Activated naive CD4-positive, alpha-beta T cell treated with anti-CD3 and anti-CD28 coated beads, Interleukin-2, amount 50 U/mL, for 24 hours (primary cell): ENCODE measurements at regions not wholly inside any gene's neighbourhood (a gene's known extent, or its start where the extent isn't known, plus 50 kb on each side); places are given as distances from the start of the nearest gene placed in this dataset.

Source experiments
- H3K27ac Mint-ChIP-seq: one replicate; pipeline ENCODE4 v1.8.0; 2021; ENCODE audit warnings: mild to moderate bottlenecking, mixed read lengths
- H3K27me3 Mint-ChIP-seq: one replicate; pipeline ENCODE4 v1.8.0; 2021; ENCODE audit warnings: mixed read lengths
- H3K36me3 Mint-ChIP-seq: one replicate; pipeline ENCODE4 v1.8.0; 2021; ENCODE audit warnings: mixed read lengths
- H3K4me1 Mint-ChIP-seq: one replicate; pipeline ENCODE4 v1.8.0; 2021; ENCODE audit warnings: mixed read lengths
- H3K4me3 Mint-ChIP-seq: one replicate; pipeline ENCODE4 v1.8.0; 2021; ENCODE audit warnings: mild to moderate bottlenecking, mixed read lengths
- H3K9me3 Mint-ChIP-seq: one replicate; pipeline ENCODE4 v1.8.0; 2021; ENCODE audit warnings: mixed read lengths

DNA sequence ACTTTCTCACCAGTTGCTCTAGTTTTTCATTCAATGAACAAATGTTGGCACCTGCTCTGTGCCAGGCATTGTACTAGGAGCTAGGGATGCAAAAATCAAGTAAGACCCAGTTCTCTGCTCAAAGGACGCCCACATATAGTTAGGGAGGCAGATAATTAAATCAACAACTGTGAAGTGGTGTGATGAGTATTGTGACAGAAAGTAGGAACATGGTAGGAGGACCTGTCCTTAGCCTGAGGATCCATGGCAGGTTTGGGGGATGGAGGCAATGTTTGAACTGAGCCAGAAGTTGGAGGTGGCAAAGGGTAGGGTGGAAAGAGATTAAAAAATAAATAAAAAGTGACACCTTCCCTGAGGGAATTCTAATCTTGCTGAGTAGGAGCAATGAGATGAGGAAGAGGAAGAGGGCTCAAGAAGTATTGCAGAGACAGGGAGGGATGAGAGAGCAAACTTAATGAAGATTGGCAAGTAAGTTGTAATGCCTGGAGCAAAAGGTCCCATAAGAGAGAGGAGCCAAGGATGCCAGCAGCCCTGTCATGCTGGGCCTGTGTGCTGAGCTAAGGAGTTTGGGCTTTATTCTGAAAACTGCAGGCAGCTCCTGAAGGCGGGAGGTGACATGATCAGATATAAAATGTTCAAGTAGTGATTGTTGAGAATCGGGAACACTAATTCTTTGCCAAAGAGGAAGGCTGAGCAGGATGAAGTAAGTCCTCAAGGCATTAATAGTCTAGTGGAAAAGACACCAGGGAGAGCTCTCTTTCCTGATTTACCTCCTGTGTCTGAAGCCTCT is 184.3 kb upstream of the PPP2R3A start:
- Mint-ChIP-seq H3K27ac (no peak overlapping the region), H3K9me3 (no peaks in the 10 kb centered on the region), H3K27me3 (no peaks in the 10 kb centered on the region), H3K4me3 (no peak overlapping the region), H3K36me3 (no peaks in the 10 kb centered on the region), H3K4me1 (no peaks in the 10 kb centered on the region)

DNA sequence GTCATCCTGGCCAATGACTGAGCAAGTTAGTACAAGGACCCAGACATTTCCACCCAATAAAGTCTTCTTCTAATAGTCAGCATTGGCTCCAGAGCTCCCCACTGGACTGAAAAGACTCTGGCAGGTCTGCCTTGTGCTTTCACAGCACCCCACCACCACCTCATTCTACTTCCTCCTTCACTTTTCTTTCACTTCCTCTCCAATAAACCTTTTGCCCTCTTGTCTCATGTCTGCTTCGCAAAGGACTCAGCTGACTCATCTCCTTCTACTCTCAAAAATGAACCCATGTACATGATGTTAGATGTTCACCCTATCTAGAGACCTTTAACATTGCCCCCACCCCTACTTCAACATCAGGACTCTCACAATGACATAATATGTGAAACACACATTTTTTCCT is 181.0 kb upstream of the PPP2R3A start:
- Mint-ChIP-seq H3K4me1 (no peaks in the 10 kb centered on the region), H3K36me3 (no peaks in the 10 kb centered on the region), H3K9me3 (no peaks in the 10 kb centered on the region), H3K27me3 (no peaks in the 10 kb centered on the region), H3K27ac (no peak overlapping the region), H3K4me3 (no peak overlapping the region)

DNA sequence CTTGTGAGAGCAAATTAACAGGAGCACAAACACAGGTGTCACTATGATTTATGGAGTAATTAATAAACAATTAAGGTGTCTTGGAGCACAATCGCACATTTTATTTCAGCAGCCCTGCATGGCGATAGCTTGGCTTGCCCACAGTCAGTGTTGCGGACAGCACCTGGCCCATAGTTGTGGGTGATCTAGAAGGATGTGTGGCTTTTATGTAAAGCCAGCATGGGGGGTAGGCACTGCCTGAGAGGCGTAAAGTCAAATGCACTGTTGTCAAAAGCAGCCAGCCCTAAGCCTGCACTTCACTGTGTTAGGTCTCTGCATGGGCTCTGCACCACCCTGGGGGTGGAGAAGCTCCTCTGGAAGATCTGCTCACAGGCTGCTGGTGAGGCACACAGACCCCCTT is 177.4 kb upstream of the PPP2R3A start:
- H3K4me3 Mint-ChIP-seq = no peak overlapping the region

DNA sequence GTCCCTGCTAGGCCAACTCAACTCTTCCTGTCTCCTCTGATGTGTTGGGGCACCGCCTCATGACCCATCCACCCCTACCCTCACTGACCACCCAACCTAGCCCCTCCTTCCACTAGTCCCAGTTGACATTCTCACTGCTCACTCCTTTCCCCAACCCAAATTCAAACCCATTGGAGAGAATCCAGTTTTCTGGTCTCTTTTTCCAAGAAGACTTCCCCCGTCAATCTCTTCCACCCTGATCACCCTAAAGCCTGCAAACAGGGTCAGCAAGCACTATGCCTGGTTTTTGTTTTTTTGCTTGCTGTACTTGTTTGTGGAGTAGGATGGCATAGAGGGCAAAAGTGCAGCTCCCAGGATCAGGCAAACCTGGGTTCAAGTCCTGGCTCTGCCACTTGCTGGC is 176.6 kb upstream of the PPP2R3A start:
- H3K27me3 Mint-ChIP-seq = peaks cover 1% of the 10 kb centered on the region
- H3K9me3 Mint-ChIP-seq = no peaks in the 10 kb centered on the region
- no peaks in the 10 kb centered on the region for H3K4me1 Mint-ChIP-seq
- H3K4me3 Mint-ChIP-seq = no peak overlapping the region
- no peaks in the 10 kb centered on the region for H3K36me3 Mint-ChIP-seq
- peak overlapping the region; percentile 18 for H3K27ac Mint-ChIP-seq

More for the DNA sequence above, 177.4 kb upstream of the PPP2R3A start:
- Mint-ChIP-seq H3K4me1 (no peaks in the 10 kb centered on the region), H3K36me3 (no peaks in the 10 kb centered on the region), H3K27ac (no peak overlapping the region), H3K27me3 (peaks cover 1% of the 10 kb centered on the region), H3K9me3 (no peaks in the 10 kb centered on the region)

DNA sequence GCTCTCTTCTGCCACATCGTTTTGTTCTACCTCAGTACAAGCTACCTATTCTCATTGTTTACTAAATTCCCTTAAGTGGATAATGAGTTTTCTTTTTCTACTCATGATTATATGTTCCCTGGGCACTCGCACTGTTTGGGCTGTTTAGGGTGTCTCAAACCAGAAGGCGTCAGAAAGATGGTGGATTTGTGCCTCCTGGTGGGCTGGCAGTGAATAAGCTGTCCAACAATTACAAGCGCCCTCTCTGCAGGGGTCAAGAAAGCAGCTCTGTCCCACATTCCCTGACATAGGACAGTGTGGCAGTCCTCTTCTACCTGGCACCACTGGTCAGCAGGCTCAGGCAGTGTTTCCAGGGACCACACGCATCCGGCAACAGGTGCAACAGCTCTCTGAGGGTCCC is 173.4 kb upstream of the PPP2R3A start:
- H3K4me3 Mint-ChIP-seq = no peak overlapping the region
- H3K9me3 Mint-ChIP-seq = no peaks in the 10 kb centered on the region
- H3K27ac Mint-ChIP-seq = no peak overlapping the region

DNA sequence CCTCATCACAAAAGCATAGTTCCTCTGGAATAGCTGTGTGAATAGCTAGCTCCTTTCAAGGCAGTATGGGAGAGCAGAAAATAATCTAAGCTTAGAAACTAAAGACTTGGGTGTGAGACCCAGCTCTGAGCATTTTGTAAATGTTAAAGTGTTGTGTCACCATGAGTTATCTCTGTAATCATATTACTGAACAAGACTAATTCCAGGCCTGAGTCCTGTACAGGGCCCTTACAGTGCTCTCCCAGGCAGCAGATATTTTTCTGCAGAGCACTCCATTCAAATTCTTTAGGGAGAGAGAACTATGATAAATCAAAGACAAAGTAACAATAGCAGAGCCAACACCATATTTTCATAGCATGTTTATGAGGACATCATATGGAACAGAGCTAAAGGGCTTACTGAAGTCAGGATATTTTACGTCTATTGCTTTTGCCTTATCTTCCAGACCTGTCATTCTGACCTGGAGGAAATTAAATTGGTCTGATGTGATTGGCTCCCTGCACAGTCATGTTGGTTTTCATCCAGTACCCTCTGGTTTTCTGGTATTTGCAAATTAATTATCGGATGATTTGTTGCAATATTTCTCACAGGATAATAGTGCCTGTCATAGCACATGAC is 172.6 kb upstream of the PPP2R3A start:
- Mint-ChIP-seq H3K27me3 (peaks cover 4% of the 10 kb centered on the region), H3K4me3 (no peak overlapping the region), H3K4me1 (no peaks in the 10 kb centered on the region), H3K9me3 (no peaks in the 10 kb centered on the region), H3K27ac (no peak overlapping the region), H3K36me3 (no peaks in the 10 kb centered on the region)

More for the DNA sequence above, 173.4 kb upstream of the PPP2R3A start:
- no peaks in the 10 kb centered on the region for H3K4me1 Mint-ChIP-seq
- no peaks in the 10 kb centered on the region for H3K36me3 Mint-ChIP-seq
- H3K27me3 Mint-ChIP-seq = peaks cover 4% of the 10 kb centered on the region

DNA sequence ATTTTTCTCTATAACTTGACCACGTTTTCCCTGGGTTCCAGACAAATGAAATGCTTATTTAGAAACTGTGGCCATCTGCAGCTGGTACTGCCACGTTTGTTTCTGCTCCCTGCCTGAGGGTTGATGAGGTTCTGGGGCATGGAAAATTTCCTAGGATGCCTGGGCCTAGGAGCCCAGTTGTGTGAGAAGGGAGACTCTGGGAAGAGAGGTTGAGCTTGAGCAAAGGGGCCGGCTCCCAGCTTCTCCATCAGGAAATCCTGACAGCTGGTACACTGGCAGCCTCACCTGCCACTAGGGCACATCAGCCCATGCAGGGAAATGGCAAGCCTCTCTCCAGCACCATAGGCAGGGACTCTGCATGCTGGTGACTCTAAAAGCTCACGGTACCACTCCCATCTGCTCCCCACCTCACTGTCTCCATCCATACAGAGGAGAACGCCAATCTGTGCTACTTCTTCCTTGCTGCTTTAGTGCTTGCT is 165.4 kb upstream of the PPP2R3A start:
- Mint-ChIP-seq H3K9me3 (no peaks in the 10 kb centered on the region), H3K36me3 (no peaks in the 10 kb centered on the region), H3K27ac (peak overlapping the region; percentile 11), H3K4me1 (no peaks in the 10 kb centered on the region), H3K4me3 (no peak overlapping the region), H3K27me3 (no peaks in the 10 kb centered on the region)

DNA sequence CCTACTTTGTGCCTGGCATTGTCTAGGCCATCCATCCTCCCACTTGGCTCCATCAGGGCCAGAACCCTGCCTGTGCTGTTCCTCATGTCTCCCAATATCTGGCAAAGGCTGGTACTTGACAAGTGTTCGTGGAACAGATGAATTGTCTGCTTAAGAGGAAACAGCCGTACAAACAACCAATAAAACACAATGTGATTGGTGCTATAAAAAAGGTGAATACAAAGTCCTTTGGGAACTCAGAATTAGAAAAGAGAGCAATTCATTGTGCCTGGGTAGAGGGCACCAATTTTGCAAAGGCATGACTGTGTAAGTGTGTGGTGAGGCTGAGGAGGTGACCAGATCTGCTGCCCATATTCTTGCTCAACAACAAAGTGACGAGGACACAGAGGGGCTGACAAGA is 164.5 kb upstream of the PPP2R3A start:
- H3K4me3 Mint-ChIP-seq = no peak overlapping the region
- no peaks in the 10 kb centered on the region for H3K9me3 Mint-ChIP-seq
- H3K27ac Mint-ChIP-seq = no peak overlapping the region
- H3K27me3 Mint-ChIP-seq = no peaks in the 10 kb centered on the region
- no peaks in the 10 kb centered on the region for H3K36me3 Mint-ChIP-seq
- H3K4me1 Mint-ChIP-seq = no peaks in the 10 kb centered on the region

DNA sequence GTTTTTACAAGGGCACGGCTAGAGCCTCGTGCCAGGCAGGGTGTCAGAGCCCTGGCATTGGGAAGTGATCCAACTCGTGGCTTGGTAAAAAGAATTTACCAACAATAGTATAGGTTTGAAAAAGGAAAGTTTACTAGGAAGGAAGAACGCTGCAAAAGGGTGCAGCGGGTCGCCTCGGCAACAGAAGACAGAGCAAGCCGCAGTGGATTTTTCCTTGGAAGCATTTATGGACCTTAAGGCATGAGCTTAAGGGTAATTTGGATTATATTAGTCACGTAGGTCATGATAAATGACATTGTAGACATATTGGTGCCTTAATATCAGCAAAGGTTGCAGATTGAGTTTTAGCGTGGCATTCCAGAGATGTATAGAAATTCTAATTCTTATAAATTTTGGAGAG is 163.4 kb upstream of the PPP2R3A start:
- Mint-ChIP-seq H3K4me1 (no peaks in the 10 kb centered on the region), H3K27me3 (no peaks in the 10 kb centered on the region), H3K9me3 (no peaks in the 10 kb centered on the region), H3K36me3 (no peaks in the 10 kb centered on the region), H3K4me3 (no peak overlapping the region), H3K27ac (no peak overlapping the region)

DNA sequence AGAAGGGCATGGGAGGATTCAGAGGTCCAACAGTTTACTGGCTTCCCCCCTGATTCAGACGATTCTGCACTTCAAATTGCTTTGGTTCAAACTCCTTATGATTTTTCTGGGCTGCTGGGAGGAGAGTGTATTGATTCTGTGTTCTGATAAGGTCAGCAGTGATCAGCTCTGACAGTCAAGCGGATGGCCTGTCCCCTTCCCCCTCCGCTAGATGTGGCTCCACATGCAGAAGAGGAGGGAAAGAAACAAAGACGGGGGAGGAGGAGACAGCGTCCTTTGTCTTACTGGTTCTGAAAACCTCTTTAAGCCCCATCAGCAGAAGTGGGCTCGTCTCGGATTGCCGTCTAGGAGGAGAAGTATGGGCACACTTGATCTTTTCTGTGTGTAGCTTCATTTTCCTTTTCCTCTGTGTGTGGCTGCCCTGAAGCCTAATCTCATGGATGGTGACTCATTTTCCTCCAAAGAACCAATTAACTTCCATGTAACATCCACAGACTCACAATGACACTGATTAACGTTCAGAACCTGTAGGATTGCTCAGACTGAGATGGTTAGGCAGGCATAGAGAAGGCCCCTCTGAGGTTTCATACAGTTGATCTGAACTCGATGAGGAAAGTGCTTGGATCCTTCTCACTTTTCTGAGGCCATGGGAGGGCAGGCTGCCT is 162.4 kb upstream of the PPP2R3A start:
- Mint-ChIP-seq H3K27ac (no peak overlapping the region), H3K4me3 (no peak overlapping the region), H3K9me3 (no peaks in the 10 kb centered on the region), H3K36me3 (no peaks in the 10 kb centered on the region), H3K4me1 (no peaks in the 10 kb centered on the region), H3K27me3 (no peaks in the 10 kb centered on the region)

DNA sequence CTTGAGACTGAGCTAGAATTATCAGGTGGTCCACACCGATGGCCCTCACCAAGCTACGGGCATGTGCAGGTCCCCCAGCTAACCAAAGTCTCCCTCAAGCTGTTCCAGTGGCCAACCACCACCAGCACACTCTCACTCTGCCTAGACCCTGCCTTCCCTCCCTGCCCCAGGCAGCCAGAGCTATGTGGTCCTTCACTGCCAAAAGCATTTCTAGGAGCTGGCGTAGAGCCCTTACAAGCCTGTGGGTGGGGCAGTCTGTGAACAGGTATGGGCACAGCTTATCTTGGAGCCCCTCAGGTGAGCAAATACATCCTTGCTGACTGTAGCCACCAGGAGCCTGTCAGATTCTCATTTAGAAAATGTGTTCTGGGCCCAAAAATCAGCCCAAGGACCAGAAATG is 159.8 kb upstream of the PPP2R3A start:
- H3K27ac Mint-ChIP-seq = no peak overlapping the region
- H3K36me3 Mint-ChIP-seq = no peaks in the 10 kb centered on the region
- no peaks in the 10 kb centered on the region for H3K27me3 Mint-ChIP-seq
- peaks cover 6% of the 10 kb centered on the region for H3K9me3 Mint-ChIP-seq
- H3K4me3 Mint-ChIP-seq = no peak overlapping the region
- H3K4me1 Mint-ChIP-seq = no peaks in the 10 kb centered on the region

DNA sequence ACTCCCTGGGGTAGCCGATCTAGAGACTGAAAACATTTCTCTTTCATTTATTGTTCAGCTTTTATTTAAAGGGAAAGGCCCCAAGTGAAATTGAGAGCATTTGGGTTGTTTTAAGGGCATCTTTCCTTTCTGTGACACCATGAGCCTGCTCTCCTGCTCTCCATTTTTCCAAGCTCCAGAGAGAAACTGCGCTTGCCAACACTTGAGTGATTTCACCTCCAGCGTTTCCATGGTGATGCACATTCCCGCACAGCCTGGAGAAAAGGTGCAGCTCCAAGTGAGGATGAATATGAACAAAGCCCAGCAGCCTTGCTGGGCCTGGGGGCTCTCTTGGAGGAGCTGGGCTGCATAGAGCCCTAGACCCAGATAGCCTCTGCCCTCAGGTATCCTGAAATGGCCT is 159.2 kb upstream of the PPP2R3A start:
- no peak overlapping the region for H3K27ac Mint-ChIP-seq
- no peak overlapping the region for H3K4me3 Mint-ChIP-seq
- no peaks in the 10 kb centered on the region for H3K4me1 Mint-ChIP-seq
- no peaks in the 10 kb centered on the region for H3K36me3 Mint-ChIP-seq
- peaks cover 6% of the 10 kb centered on the region for H3K9me3 Mint-ChIP-seq
- H3K27me3 Mint-ChIP-seq = no peaks in the 10 kb centered on the region

DNA sequence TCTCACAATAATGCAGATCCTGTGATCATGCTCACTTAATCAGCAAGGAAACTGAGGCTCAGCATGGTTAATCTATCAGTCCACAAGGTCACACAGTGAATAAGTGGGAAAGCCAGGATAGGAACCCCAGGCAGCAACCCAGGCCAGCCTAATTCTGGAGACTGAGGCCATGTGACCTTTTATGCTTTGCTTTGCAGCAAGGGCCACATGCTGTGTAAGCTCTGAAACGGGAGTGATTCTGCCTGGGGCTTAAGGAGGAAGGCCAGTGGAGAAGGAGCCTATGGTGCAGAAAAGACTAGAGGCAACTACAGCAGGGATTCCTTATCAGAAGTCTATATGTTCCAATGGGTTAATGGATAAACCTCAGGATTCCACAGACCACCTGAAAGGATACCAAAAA is 157.6 kb upstream of the PPP2R3A start:
- H3K9me3 Mint-ChIP-seq = peaks cover 6% of the 10 kb centered on the region
- no peaks in the 10 kb centered on the region for H3K27me3 Mint-ChIP-seq
- H3K4me1 Mint-ChIP-seq = no peaks in the 10 kb centered on the region
- no peak overlapping the region for H3K27ac Mint-ChIP-seq
- H3K36me3 Mint-ChIP-seq = no peaks in the 10 kb centered on the region
- H3K4me3 Mint-ChIP-seq = no peak overlapping the region

DNA sequence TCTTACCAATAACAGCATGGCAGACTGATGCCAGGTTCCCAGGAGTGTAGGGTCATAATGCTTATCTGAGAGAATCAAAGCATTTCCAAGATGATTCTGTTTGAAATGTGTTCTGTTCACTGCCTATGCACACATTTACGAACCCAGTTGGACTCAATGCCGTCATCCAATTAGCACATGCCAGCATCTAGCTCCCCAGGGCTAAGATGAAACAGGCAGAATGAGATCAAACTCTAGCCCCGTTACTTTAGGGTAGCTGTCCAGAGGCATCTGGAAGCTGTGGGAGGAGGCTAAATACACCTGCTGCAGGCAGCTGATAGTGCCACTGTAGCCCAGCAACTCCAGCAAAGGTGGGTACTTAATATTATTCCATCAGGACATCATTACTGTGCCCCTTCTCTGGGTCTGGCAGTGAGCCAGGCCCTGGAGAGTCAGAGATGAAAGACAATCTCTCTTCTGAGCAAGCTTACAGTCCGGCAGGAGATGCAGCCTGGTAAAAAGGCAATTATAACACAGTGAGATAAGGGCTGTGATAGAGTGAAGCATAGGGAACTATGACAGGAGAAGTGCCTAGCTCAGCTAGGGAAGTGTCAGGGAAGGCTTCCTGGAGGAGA is 156.4 kb upstream of the PPP2R3A start:
- Mint-ChIP-seq H3K27ac (no peak overlapping the region), H3K4me3 (no peak overlapping the region), H3K36me3 (no peaks in the 10 kb centered on the region), H3K27me3 (no peaks in the 10 kb centered on the region), H3K9me3 (peaks cover 6% of the 10 kb centered on the region), H3K4me1 (no peaks in the 10 kb centered on the region)

DNA sequence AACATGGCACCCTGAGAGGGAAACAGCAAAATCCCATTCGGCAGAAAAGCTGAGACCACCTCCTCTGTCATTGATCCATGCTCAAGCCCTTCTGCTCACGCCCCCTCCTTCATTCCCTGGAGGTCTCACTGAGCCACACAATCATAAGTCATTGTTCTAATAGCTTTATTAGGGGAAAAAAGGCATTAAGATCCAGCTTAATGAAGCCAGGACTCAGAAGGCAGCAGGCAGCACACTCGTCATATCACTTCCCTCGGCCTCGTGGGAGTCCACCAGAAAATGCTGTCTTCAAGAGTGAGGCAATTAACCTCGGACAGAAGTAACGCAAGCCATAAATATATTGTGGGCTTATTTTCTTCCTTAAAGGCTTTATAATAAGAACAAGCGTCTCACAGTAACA is 153.9 kb upstream of the PPP2R3A start:
- no peak overlapping the region for H3K4me3 Mint-ChIP-seq
- no peak overlapping the region for H3K27ac Mint-ChIP-seq
- H3K9me3 Mint-ChIP-seq = peaks cover 6% of the 10 kb centered on the region
- peaks cover 4% of the 10 kb centered on the region for H3K27me3 Mint-ChIP-seq
- H3K4me1 Mint-ChIP-seq = no peaks in the 10 kb centered on the region
- no peaks in the 10 kb centered on the region for H3K36me3 Mint-ChIP-seq

DNA sequence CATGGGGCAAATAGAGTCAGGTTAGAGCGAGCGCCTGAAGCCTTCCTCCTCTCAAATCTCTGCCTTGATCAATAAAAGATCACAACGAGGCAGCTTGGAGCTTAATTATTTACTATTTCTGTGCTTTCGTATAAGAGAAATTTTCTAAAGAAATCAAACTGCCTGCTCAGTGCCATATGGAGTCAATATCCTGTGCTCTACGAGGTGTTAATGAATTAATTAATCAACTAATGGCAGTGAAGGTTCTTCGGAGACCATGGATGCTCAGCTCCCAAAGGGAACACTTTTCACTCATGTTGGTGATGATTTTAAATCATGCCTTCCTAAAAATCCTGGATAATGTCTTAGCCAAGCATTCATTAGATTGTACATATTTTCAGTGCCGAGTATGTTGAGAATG is 153.5 kb upstream of the PPP2R3A start:
- peaks cover 6% of the 10 kb centered on the region for H3K9me3 Mint-ChIP-seq
- no peak overlapping the region for H3K27ac Mint-ChIP-seq
- H3K36me3 Mint-ChIP-seq = no peaks in the 10 kb centered on the region
- peaks cover 4% of the 10 kb centered on the region for H3K27me3 Mint-ChIP-seq
- H3K4me1 Mint-ChIP-seq = no peaks in the 10 kb centered on the region
- no peak overlapping the region for H3K4me3 Mint-ChIP-seq
